OCI-M2 (cell line): ENCODE measurements at regions not wholly inside any gene's neighbourhood (a gene's known extent, or its start where the extent isn't known, plus 50 kb on each side); places are given as distances from the start of the nearest gene placed in this dataset.
"Not testable (repeated sequence)": the region's sequence is repeated elsewhere in the genome, so short reads cannot be mapped to it uniquely, and the experiment has no call there.

Source experiments
- DNase-seq: peaks from one replicate; lab custom pipeline; 2025; ENCODE audit not compliant: unreplicated experiment; lab: John Stamatoyannopoulos, UW

DNA sequence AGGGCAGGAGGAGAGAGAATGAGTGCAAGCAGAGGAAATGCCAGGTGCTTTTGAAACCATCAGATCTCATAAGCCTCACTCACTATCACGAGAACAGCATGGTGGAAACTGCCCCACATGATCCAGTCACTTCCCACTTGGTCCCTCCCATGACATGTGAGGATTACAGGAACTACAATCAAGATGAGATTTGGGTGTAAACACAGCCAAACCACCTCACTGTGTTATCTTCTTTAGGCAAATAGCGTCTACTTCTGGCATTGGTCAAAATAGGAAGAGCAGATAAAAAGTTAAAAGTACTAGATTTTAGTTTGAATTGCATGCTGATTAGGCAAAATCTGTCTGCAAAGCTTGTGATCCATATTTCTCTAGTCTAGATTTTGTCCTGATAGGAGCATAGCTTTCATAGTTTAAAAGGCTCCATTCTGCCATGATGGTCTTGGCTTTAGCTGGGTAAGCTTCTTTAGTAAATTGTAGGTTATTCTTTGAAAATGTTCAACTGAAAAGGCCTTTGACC is 267.5 kb downstream of the NKX6-1 start:
- no peak for DNase-seq

- DNase-seq, result no peak
Measured at GRCh38 chr4:84224522-84224921, 274.6 kb downstream of the NKX6-1 start.

DNA sequence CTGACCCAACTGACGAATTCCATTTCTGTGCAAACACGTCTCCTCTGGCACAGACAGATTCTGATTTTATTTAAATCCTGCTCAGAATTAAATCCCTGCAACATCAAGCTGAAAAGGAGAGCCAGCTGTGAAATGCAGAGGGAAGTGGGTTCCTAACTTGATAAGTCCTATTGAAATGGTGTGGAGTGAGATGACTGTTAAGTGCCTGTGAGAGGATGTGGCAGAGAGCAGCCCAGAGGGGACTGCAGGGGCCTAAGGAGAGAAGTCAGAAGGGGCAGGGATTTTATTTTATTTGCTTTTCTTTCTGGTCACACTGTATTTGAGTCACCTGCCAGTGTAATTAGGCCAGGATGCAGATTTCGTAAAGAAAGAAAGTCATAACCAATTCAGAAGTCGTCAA is 277.4 kb downstream of the NKX6-1 start:
- no peak for DNase-seq

DNA sequence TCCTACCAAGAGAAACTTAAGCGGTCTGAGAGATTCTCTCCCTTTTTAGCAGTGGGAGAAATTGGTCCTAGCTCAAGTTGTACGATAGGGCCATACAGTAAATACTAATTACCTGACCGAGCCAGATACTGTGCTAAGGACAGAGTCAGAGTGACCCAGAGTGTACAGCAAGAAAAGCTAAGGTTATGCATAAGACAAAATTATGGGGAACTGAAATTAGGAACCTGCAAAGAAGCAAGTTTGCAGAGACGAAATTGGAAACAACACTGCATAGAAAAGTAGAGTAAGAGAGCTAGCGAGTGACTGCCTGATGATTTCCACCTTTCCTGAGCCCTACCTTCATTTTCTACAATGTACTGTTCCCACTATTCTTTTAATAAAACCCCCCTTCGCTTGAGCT is 278.1 kb downstream of the NKX6-1 start:
- no peak for DNase-seq

DNA sequence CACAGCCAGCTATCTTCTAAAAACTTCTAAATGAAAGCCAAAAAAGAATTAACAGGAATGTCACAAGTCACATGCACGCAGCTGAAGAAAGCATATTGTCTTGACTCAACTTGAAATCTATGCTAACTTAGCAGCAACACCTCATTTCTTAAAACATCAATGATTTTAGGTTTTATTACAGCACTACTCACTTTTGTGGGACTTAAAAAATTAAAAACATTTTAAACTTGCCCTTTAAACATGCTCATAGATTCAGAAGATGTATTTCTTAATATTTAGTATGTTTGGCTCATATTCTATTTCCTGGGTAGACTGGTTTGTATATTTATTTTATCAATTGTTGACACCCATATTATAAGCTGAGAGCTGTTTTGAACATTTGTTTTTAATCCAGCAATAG is 279.4 kb downstream of the NKX6-1 start:
- no peak for DNase-seq

DNA sequence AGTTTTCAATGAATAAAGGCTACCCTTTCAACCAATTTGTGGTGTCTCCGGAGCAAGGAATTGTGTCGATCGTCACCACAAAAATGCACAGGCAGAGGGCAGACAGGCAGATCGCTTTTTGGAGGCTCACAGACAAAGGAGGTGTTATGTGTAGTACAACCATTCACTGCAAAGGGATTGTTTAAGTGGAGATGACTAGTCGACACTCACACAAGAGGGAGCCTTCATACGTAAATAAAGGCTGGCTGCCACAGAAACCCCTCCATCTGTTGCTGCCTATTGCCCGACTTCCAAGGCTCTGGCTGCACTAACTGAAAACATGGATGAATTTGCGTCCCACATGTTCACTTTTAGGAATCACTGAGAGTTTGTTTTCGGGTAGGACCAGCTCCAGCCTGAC is 281.1 kb downstream of the NKX6-1 start:
- no peak for DNase-seq

DNA sequence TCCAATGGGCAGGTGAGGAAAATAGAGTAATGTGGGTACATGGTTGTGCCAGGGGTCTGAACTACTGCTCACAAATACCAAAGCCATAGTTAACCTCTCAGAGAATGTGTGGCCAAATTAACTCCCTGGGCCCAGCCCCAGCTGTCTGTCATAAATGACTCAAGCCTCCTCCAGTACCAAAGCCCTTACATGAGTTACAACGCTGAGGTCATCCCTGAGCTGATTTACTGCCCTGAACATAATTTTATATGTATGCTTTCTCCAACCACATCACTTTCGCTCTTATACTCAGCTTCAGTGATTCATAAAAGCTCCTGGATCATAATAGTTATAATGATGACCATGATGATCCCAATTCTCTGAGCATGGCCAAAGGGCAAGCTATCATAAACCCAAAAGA is 283.9 kb downstream of the NKX6-1 start:
- DNase-seq, result no peak

- not testable (repeated sequence) for DNase-seq
Measured at GRCh38 chr4:84206226-84206625, 292.9 kb downstream of the NKX6-1 start.

DNA sequence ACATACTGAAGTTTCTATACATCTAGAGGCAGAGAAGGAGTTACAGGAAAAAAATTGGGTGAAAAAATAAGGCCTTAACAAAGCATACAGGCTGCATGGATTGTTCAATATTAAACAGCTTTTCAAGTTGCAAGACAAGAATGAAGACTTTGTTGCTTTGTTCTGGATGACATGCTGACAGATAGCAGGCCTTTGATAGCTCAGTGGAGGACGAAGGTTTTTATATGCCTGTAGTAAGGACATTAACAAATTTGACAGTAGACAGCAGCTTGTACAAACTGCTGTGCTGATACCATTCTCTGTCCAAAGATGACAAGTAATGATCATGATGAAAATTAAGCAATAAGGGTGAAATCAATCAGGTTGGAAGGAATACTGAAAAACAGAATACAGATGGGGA is 309.9 kb downstream of the NKX6-1 start:
- no peak for DNase-seq

DNA sequence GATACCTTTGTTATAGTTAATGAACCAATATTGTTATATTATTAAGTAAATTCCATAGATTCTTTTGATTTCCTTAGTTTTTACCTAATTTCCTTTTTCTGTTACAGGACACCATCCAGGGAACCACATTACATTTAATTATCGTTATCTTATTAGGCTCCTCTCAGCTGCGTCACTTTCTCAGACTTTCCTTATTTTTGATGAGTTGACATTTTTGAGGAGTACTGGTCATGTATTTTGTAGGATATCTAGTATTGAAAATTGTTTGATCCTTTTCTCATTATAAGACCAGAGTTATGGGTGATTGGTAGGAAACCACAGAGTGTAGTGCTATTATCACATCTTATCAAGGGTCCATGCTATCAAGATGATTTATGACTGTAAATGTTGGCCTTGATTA is 319.7 kb downstream of the NKX6-1 start:
- no peak for DNase-seq

GRCh38 chr4:84177831-84178542 is 321.1 kb downstream of the NKX6-1 start:
- no peak for DNase-seq

DNA sequence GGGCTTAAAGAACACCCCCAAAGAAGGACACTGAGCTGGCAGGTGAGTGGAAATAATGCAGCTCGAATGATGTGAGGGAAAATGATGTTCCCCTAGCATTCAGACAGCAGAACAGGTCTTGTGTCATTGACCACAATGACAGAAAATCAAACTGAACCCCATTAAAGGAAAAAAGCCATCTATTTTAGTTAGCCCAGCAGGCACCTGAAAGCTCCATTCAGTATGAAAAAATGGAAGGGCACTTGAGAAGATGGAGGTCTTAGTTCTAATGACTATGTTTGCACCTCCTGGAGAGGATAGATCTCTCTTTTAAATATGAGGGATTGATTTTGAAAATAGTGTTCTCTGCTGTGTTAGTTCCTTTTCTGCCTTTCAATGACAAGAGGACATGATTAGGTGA is 323.1 kb downstream of the NKX6-1 start:
- DNase-seq, result no peak

DNA sequence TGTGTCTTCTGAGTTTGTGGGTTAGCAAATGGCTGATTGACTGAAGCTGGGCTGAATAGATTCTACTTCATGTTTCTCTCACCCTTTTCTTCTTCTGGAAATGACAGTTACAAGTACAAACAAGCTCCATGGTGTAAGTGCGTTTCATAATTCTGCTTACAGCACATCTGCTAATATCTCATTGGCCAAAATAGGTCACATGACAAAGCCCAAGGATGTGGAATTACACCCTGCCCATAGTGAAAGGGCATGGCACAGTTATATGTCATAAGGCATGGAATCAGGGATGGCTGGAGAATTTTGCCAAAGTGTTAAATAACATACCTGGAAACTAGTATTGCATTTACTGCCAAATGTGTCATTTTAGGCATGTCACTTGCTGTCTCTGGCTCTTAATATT is 327.2 kb downstream of the NKX6-1 start:
- no peak for DNase-seq

DNA sequence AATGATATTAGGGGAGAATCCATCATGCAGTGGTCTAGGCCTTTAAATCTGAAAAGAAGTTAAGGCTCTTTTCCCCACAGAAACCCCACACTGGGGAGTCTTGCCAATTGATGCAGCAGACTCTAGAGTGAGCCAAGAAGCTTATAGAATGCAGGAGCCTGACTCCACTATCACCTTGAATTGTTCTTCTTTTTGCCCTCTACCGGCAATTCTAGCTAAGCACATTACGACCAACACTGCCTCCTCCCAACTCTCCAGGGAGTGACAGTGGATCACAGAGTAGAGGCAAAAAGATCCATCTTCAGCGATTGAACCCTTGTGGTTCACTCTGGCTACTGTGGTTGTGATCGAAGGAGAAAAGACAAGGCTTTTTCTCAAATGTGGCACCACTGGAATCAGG is 331.5 kb downstream of the NKX6-1 start:
- no peak for DNase-seq

- no peak for DNase-seq
Measured at GRCh38 chr4:84167093-84167492, 332.0 kb downstream of the NKX6-1 start.

GRCh38 chr4:84166486-84166885 is 332.6 kb downstream of the NKX6-1 start:
- no peak for DNase-seq

GRCh38 chr4:84164201-84164600 is 334.9 kb downstream of the NKX6-1 start:
- no peak for DNase-seq

DNA sequence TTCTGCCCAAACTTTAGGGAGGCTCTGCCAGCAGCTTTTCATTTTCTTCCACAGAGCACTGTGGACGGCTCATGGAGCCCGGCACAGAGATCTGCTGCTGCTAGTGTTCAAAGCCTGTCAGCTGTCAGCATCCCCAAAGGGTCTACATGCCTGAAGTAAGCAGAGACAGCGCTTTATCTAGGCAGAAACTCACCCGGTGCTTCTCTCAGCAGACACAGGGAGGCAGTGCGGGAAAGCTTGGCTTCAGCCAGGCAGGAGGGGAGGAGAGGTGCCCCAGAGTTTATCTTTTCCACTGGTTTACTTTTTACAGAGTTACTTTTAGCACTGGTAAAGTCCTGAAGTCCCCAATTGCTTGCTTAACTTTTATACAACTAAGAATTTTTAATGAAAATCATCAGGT is 339.3 kb downstream of the NKX6-1 start:
- no peak for DNase-seq

DNA sequence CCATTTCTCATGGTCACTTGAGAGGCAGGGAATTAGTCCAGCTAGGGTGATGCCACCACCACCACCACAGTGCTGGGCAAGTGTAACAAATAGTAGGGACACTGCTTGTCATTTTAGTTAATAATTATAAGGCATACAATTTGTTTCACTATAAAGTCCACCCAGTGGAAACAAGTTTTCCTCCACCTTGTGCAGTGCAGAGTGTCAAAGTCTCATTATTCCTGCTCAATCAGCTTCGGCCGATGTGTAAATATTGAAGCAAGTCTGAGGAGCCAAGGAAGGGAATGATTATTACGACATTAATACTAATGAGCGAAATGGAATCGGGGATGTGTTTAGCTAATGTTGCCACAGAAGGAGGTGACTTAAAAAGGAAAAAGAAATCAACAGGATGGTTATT is 340.4 kb downstream of the NKX6-1 start:
- DNase-seq, result no peak

DNA sequence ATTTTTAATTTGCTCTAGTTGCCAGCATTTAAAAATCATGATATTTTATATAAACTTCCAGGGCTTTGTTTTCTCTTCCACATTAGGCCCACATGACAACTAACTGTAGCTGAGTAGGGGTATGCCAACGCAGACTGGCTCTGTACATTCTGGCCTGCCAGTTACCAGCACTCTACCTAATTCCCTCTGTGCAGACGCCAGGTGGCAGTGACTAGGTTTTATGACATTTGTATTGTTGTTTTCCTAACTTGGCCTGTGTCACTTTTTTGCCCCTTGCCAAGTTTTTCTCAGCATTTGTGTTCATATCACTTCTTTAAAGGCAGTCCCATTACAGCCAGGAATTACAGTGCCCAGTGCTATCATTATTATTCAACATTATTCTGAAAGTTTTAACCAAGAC is 347.5 kb downstream of the NKX6-1 start:
- no peak for DNase-seq

DNA sequence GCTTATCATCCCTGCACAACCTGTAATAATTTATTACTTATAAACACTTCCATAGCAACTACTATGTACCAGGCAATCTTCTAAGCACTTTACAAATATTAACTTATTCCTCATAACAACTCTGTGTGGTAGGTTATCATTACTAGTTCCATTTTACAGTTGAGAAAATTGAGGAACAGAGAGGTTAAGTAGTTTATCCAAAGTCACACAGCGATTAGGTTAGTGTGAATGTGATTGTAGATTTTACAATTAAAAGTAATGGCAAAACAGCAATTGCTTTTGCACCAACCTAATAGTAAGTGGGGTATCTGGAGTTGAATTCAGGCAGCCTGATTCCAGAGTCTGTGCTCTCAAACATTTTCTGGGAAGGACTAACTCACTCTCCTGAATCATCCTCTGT is 348.9 kb downstream of the NKX6-1 start:
- no peak for DNase-seq

GRCh38 chr4:84147831-84148230 is 351.3 kb downstream of the NKX6-1 start:
- DNase-seq, result no peak

GRCh38 chr4:84146300-84146959 is 352.7 kb downstream of the NKX6-1 start:
- no peak for DNase-seq
